Testis (tissue), 2 donors: ENCODE measurements at regions not wholly inside any gene's neighbourhood (a gene's known extent, or its start where the extent isn't known, plus 50 kb on each side); places are given as distances from the start of the nearest gene placed in this dataset.

Experiments
- DNase-seq: peaks from one replicate; pipeline ENCODE4 v3.0.0-alpha.2; 2019
- H3K27ac ChIP-seq, 2 donors: fragments of 200-600 bp; sonication (generic); one replicate each; pipeline ENCODE4 v1.5.1; 2019
- H3K27me3 ChIP-seq: fragments of 200-600 bp; sonication (generic); one replicate; pipeline ENCODE4 v1.5.1; 2019
- H3K36me3 ChIP-seq: fragments of 200-600 bp; sonication (generic); one replicate; pipeline ENCODE4 v1.5.1; 2017; ENCODE audit warnings: low read depth; ENCODE audit errors: missing control alignments
- H3K4me1 ChIP-seq: fragments of 200-600 bp; sonication (generic); one replicate; pipeline ENCODE4 v1.5.1; 2019
- H3K4me3 ChIP-seq, 2 donors: fragments of 200-600 bp; sonication (generic); one replicate each; pipeline ENCODE4 v1.5.1; 2017 to 2019
- H3K9me3 ChIP-seq: fragments of 200-600 bp; sonication (generic); one replicate; pipeline ENCODE4 v1.5.1; 2017
- CTCF ChIP-seq, 3 experiments: fragments of 450-650 bp in 2 of 3; fragments of 200-600 bp in 1 of 3; sonication (generic) in 1 of 3; IDR thresholded peaks; one replicate each; pipeline ENCODE4 v1.5.1; 2016 to 2019; ENCODE audit warnings: antibody characterized with exemption in 3 of 3, mild to moderate bottlenecking in 2 of 3, moderate library complexity in 1 of 3
- POLR2A ChIP-seq: fragments of 450-650 bp; IDR thresholded peaks from one replicate; pipeline ENCODE4 v1.6.1; 2017; ENCODE audit warnings: antibody characterized with exemption, mild to moderate bottlenecking, moderate library complexity
- WGBS, 2 donors: methylation state at CpG; one replicate each; pipeline ENCODE4 v1.1.5; 2018; 5-methylcytosine and 5-hydroxymethylcytosine counted together
- intact Hi-C: fragments of 100-400 bp; cut with DNase I; formaldehyde crosslinking; loops from one replicate; pipeline ENCODE4 v1.15.1; 2023; ENCODE audit warnings: low total_unique reads

GRCh38 chr14:42000450-42000849 is 393.8 kb downstream of the LRFN5 start:
- no peaks in the 10 kb centered on the region for H3K27me3 ChIP-seq
- intact Hi-C loops: no loop called here
- no peak overlapping the region for H3K27ac ChIP-seq
- 90 to 95% methylated on average over 1 of the region's 1 CpG for WGBS, 2 donors
- no peak overlapping the region for H3K4me3 ChIP-seq
- no peaks in the 10 kb centered on the region for H3K36me3 ChIP-seq
- no peaks in the 10 kb centered on the region for H3K9me3 ChIP-seq
- no peak for DNase-seq
- no peaks in the 10 kb centered on the region for H3K4me1 ChIP-seq
- no peak for TF ChIP-seq POLR2A
- TF ChIP-seq CTCF (IDR thresholded peaks at IDR 0.05): no peak

- DNase-seq: no peak
- no peaks in the 10 kb centered on the region for H3K9me3 ChIP-seq
- H3K4me1 ChIP-seq: no peaks in the 10 kb centered on the region
- WGBS, 2 donors: 83 to 97% methylated on average over 1 of the region's 1 CpG
- intact Hi-C loops: no loop called here
- no peaks in the 10 kb centered on the region for H3K27me3 ChIP-seq
- H3K27ac ChIP-seq: no peak overlapping the region
- H3K4me3 ChIP-seq: no peak overlapping the region
- H3K36me3 ChIP-seq: no peaks in the 10 kb centered on the region
- TF ChIP-seq CTCF (IDR thresholded peaks at IDR 0.05): no peak
- no peak for TF ChIP-seq POLR2A
Measured at GRCh38 chr14:41993687-41994086, 387.0 kb downstream of the LRFN5 start.

GRCh38 chr14:41986700-41987099 is 380.0 kb downstream of the LRFN5 start:
- TF ChIP-seq CTCF (IDR thresholded peaks at IDR 0.05) (no peak), POLR2A (no peak)
- no peak for DNase-seq
- intact Hi-C loops: no loop called here
- Histone ChIP-seq H3K4me1 (no peaks in the 10 kb centered on the region), H3K36me3 (no peaks in the 10 kb centered on the region), H3K27me3 (no peaks in the 10 kb centered on the region), H3K27ac (no peak overlapping the region), H3K4me3 (no peak overlapping the region), H3K9me3 (no peaks in the 10 kb centered on the region)

- no peaks in the 10 kb centered on the region for H3K9me3 ChIP-seq
- no peaks in the 10 kb centered on the region for H3K27me3 ChIP-seq
- intact Hi-C loops: no loop called here
- H3K4me1 ChIP-seq: no peaks in the 10 kb centered on the region
- no peaks in the 10 kb centered on the region for H3K36me3 ChIP-seq
- H3K4me3 ChIP-seq: no peak overlapping the region
- WGBS, 2 donors: 58 to 66% methylated on average over 2 of the region's 2 CpGs
- H3K27ac ChIP-seq: no peak overlapping the region
- TF ChIP-seq POLR2A: no peak
- TF ChIP-seq CTCF (IDR thresholded peaks at IDR 0.05): no peak
- no peak for DNase-seq
Measured at GRCh38 chr14:41986083-41986645, 379.5 kb downstream of the LRFN5 start.

GRCh38 chr14:41973178-41973577 is 366.5 kb downstream of the LRFN5 start:
- no peaks in the 10 kb centered on the region for H3K9me3 ChIP-seq
- no peaks in the 10 kb centered on the region for H3K36me3 ChIP-seq
- no peaks in the 10 kb centered on the region for H3K27me3 ChIP-seq
- H3K4me1 ChIP-seq: no peaks in the 10 kb centered on the region
- no peak overlapping the region for H3K27ac ChIP-seq
- TF ChIP-seq CTCF (IDR thresholded peaks at IDR 0.05) (no peak), POLR2A (no peak)
- WGBS, 2 donors: 51 to 69% methylated on average over 2 of the region's 2 CpGs
- no peak overlapping the region for H3K4me3 ChIP-seq
- no peak for DNase-seq
- intact Hi-C loops: no loop called here
